Body of pancreas (tissue), 4 donors: ENCODE measurements at regions not wholly inside any gene's neighbourhood (a gene's known extent, or its start where the extent isn't known, plus 50 kb on each side); places are given as distances from the start of the nearest gene placed in this dataset.
"Not testable (repeated sequence)": the region's sequence is repeated elsewhere in the genome, so short reads cannot be mapped to it uniquely, and the experiment has no call there.

Experiments used
- POLR2A ChIP-seq, 3 donors: fragments of 450-650 bp; IDR thresholded peaks; one replicate each; pipeline ENCODE4 v1.6.1; 2016; ENCODE audit warnings: antibody characterized with exemption in 3 of 3, mild to moderate bottlenecking in 2 of 3
- TF ChIP-seq, protein P1 (sequence below), 7 experiments: fragments of 450-650 bp in 4 of 7; fragments of 200-600 bp in 3 of 7; sonication (generic) in 3 of 7; IDR thresholded peaks; one replicate each; pipeline ENCODE4 v1.5.1; 2016 to 2019; ENCODE audit warnings: antibody characterized with exemption in 7 of 7

DNA sequence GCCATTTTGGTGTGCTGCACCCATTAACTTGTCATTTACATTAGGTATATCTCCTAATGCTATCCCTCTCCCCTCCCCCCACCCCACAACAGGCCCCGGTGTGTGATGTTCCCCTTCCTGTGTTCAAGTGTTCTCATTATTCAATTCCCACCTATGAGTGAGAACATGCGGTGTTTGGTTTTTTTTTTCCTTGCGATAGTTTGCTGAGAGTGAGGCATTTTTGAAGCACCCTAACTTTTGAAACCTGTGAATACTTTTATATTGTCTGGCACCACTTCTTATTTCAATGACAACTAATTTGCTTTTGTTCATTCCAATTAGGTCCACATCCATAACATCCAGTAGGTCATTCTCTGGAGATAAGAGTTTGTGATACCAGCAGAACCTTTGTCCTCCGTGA lies 244.0 kb upstream of the PTGER4 start:
- TF ChIP-seq, protein P1, sequence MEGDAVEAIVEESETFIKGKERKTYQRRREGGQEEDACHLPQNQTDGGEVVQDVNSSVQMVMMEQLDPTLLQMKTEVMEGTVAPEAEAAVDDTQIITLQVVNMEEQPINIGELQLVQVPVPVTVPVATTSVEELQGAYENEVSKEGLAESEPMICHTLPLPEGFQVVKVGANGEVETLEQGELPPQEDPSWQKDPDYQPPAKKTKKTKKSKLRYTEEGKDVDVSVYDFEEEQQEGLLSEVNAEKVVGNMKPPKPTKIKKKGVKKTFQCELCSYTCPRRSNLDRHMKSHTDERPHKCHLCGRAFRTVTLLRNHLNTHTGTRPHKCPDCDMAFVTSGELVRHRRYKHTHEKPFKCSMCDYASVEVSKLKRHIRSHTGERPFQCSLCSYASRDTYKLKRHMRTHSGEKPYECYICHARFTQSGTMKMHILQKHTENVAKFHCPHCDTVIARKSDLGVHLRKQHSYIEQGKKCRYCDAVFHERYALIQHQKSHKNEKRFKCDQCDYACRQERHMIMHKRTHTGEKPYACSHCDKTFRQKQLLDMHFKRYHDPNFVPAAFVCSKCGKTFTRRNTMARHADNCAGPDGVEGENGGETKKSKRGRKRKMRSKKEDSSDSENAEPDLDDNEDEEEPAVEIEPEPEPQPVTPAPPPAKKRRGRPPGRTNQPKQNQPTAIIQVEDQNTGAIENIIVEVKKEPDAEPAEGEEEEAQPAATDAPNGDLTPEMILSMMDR (IDR thresholded peaks at IDR 0.05): not testable (repeated sequence)
- TF ChIP-seq POLR2A (IDR thresholded peaks at IDR 0.05): not testable (repeated sequence)
